OCI-LY1 (cell line): ENCODE measurements at regions not wholly inside any gene's neighbourhood (a gene's known extent, or its start where the extent isn't known, plus 50 kb on each side); places are given as distances from the start of the nearest gene placed in this dataset.

ENCODE experiments used
- H2AFZ ChIP-seq: fragments of 200-600 bp; sonication (generic), shearing (Covaris generic); 2 replicates; pipeline ENCODE4 v1.6.0; 2014; ENCODE audit warnings: antibody characterized with exemption, mild to moderate bottlenecking, low read length
- H3F3A ChIP-seq: fragments of 200-600 bp; sonication (generic), shearing (Covaris generic); 2 replicates; pipeline ENCODE4 v1.6.0; 2014; ENCODE audit warnings: mild to moderate bottlenecking, antibody characterized with exemption, low read length, moderate library complexity; ENCODE audit not compliant: insufficient read depth
- H3K27ac ChIP-seq: fragments of 200-600 bp; sonication (generic); 2 replicates; pipeline ENCODE4 v1.5.1; 2014; ENCODE audit warnings: low read length, mixed run types, mild to moderate bottlenecking, low read depth; ENCODE audit not compliant: poor library complexity, severe bottlenecking
- H3K27me3 ChIP-seq: fragments of 200-600 bp; sonication (generic); 2 replicates; pipeline ENCODE4 v1.6.0; 2014; ENCODE audit warnings: antibody characterized with exemption, mild to moderate bottlenecking, low read length, moderate library complexity; ENCODE audit not compliant: insufficient read depth
- H3K36me3 ChIP-seq: fragments of 200-600 bp; sonication (generic); 2 replicates; pipeline ENCODE4 v1.6.1; 2014; ENCODE audit warnings: mild to moderate bottlenecking, antibody characterized with exemption, low read length, moderate library complexity, mixed read lengths; ENCODE audit not compliant: insufficient read depth
- H3K4me1 ChIP-seq: fragments of 200-600 bp; sonication (generic); 2 replicates; pipeline ENCODE4 v1.5.1; 2014; ENCODE audit warnings: mild to moderate bottlenecking, low read length, moderate library complexity; ENCODE audit not compliant: insufficient read depth, severe bottlenecking
- H3K4me2 ChIP-seq: fragments of 200-600 bp; sonication (generic), shearing (Covaris generic); 2 replicates; pipeline ENCODE4 v1.6.1; 2014; ENCODE audit warnings: low read length
- H3K4me3 ChIP-seq: fragments of 200-600 bp; sonication (generic); 2 replicates; pipeline ENCODE4 v1.5.1; 2014; ENCODE audit warnings: low read length, low read depth, mild to moderate bottlenecking, mixed read lengths; ENCODE audit not compliant: poor library complexity, severe bottlenecking
- H3K79me2 ChIP-seq: fragments of 200-600 bp; shearing (Covaris generic); 2 replicates; pipeline ENCODE4 v1.6.1; 2016; ENCODE audit warnings: mixed run types, low read length, mixed read lengths; ENCODE audit not compliant: insufficient read depth
- H3K9ac ChIP-seq: fragments of 200-600 bp; sonication (generic), shearing (Covaris generic); 2 replicates; pipeline ENCODE4 v1.6.1; 2014; ENCODE audit warnings: mild to moderate bottlenecking, low read length, mixed read lengths
- H3K9me2 ChIP-seq: fragments of 200-600 bp; sonication (generic), shearing (Covaris generic); 2 replicates; pipeline ENCODE4 v1.6.1; 2014; ENCODE audit warnings: low read depth, mild to moderate bottlenecking, low read length, mixed read lengths
- H3K9me3 ChIP-seq: fragments of 200-600 bp; shearing (Covaris generic); 2 replicates; pipeline ENCODE4 v1.6.1; 2014; ENCODE audit warnings: low read length, mixed read lengths
- H4K20me1 ChIP-seq: fragments of 200-600 bp; sonication (generic), shearing (Covaris generic); 2 replicates; pipeline ENCODE4 v1.6.0; 2016; ENCODE audit warnings: mild to moderate bottlenecking, low read length; ENCODE audit not compliant: insufficient read depth
- EZH2 ChIP-seq: fragments of 200-600 bp; sonication (generic), shearing (Covaris generic); IDR thresholded peaks from 2 replicates; pipeline ENCODE4 v1.8.0; 2017; ENCODE audit warnings: borderline replicate concordance, mixed run types, mild to moderate bottlenecking, antibody characterized with exemption, low read length, moderate library complexity, mixed read lengths
- TF ChIP-seq, protein P1 (sequence below): fragments of 200-600 bp; sonication (generic), shearing (Covaris generic); IDR thresholded peaks from 2 replicates; pipeline ENCODE4 v1.5.1; 2017; ENCODE audit warnings: mild to moderate bottlenecking, antibody characterized with exemption, low read length, moderate library complexity, mixed read lengths

DNA sequence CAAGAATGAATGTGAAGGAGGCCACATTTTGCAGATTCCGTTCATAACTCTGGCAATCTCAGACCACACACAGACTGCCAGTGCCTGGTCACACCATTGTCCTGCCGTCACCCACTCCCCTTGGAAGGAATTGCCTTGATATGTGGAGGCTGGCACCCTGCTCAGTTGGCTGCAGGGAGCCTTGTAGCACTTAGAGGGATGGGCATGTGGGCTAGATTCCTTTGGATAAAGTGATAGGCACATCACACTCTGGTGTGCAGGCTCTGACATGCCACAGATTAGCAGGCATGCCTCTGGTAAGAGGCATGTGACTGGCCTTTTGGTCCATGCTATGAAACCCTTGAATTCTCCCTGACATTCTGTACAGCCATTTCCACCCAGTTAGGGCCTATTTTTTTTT lies 254.6 kb upstream of the PIK3R1 start:
- H4K20me1 ChIP-seq, result no peaks in the 10 kb centered on the region
- no peaks in the 10 kb centered on the region for H3K4me1 ChIP-seq
- H3K4me2 ChIP-seq, result no peak overlapping the region
- H3K4me3 ChIP-seq, result no peak overlapping the region
- no peaks in the 10 kb centered on the region for H3K79me2 ChIP-seq
- no peaks in the 10 kb centered on the region for H3K27me3 ChIP-seq
- H3K9me3 ChIP-seq, result no peaks in the 10 kb centered on the region
- TF ChIP-seq, protein P1, sequence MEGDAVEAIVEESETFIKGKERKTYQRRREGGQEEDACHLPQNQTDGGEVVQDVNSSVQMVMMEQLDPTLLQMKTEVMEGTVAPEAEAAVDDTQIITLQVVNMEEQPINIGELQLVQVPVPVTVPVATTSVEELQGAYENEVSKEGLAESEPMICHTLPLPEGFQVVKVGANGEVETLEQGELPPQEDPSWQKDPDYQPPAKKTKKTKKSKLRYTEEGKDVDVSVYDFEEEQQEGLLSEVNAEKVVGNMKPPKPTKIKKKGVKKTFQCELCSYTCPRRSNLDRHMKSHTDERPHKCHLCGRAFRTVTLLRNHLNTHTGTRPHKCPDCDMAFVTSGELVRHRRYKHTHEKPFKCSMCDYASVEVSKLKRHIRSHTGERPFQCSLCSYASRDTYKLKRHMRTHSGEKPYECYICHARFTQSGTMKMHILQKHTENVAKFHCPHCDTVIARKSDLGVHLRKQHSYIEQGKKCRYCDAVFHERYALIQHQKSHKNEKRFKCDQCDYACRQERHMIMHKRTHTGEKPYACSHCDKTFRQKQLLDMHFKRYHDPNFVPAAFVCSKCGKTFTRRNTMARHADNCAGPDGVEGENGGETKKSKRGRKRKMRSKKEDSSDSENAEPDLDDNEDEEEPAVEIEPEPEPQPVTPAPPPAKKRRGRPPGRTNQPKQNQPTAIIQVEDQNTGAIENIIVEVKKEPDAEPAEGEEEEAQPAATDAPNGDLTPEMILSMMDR, result no peak
- TF ChIP-seq EZH2, result no peak
- H3F3A ChIP-seq, result no peaks in the 10 kb centered on the region
- H3K36me3 ChIP-seq, result no peaks in the 10 kb centered on the region
- H2AFZ ChIP-seq, result no peak overlapping the region
- no peak overlapping the region for H3K9ac ChIP-seq
- H3K27ac ChIP-seq, result no peak overlapping the region
- no peaks in the 10 kb centered on the region for H3K9me2 ChIP-seq

GRCh38 chr5:67957374-67957773 lies 258.2 kb upstream of the PIK3R1 start:
- no peaks in the 10 kb centered on the region for H3F3A ChIP-seq
- TF ChIP-seq, protein P1, result no peak
- TF ChIP-seq EZH2, result no peak
- no peaks in the 10 kb centered on the region for H3K27me3 ChIP-seq
- no peaks in the 10 kb centered on the region for H3K79me2 ChIP-seq
- H3K9me3 ChIP-seq, result no peaks in the 10 kb centered on the region
- H3K4me1 ChIP-seq, result no peaks in the 10 kb centered on the region
- H3K36me3 ChIP-seq, result no peaks in the 10 kb centered on the region
- H3K9me2 ChIP-seq, result no peaks in the 10 kb centered on the region
- no peak overlapping the region for H2AFZ ChIP-seq
- H3K4me3 ChIP-seq, result no peak overlapping the region
- H4K20me1 ChIP-seq, result no peaks in the 10 kb centered on the region
- no peak overlapping the region for H3K4me2 ChIP-seq
- H3K9ac ChIP-seq, result no peak overlapping the region
- H3K27ac ChIP-seq, result no peak overlapping the region

- no peaks in the 10 kb centered on the region for H3K9me2 ChIP-seq
- H3K27ac ChIP-seq, result no peak overlapping the region
- no peaks in the 10 kb centered on the region for H3F3A ChIP-seq
- H4K20me1 ChIP-seq, result no peaks in the 10 kb centered on the region
- no peaks in the 10 kb centered on the region for H3K9me3 ChIP-seq
- no peaks in the 10 kb centered on the region for H3K27me3 ChIP-seq
- H3K4me2 ChIP-seq, result no peak overlapping the region
- no peak overlapping the region for H3K4me3 ChIP-seq
- no peak overlapping the region for H3K9ac ChIP-seq
- H3K79me2 ChIP-seq, result no peaks in the 10 kb centered on the region
- no peak for TF ChIP-seq EZH2
- TF ChIP-seq, protein P1, result no peak
- H2AFZ ChIP-seq, result no peak overlapping the region
- no peaks in the 10 kb centered on the region for H3K4me1 ChIP-seq
- no peaks in the 10 kb centered on the region for H3K36me3 ChIP-seq
These were observed 261.2 kb upstream of the PIK3R1 start for GRCh38 chr5:67954351-67954750.
